Right atrium auricular region (tissue), 2 donors: ENCODE measurements at regions not wholly inside any gene's neighbourhood (a gene's known extent, or its start where the extent isn't known, plus 50 kb on each side); places are given as distances from the start of the nearest gene placed in this dataset.

Source experiments
- DNase-seq: peaks from one replicate; pipeline ENCODE4 v3.0.0-alpha.2; 2019; ENCODE audit warnings: low spot score
- H3K27ac ChIP-seq, 2 donors: fragments of 200-600 bp; sonication (generic); 1 replicate in 1 of 2; 2 replicates in 1 of 2; pipeline ENCODE4 v1.5.1; 2016 to 2019
- H3K27me3 ChIP-seq, 2 donors: fragments of 200-600 bp; sonication (generic); one replicate each; pipeline versions ENCODE4 v1.5.1 to v1.6.0; 2017 to 2019
- H3K36me3 ChIP-seq: fragments of 200-600 bp; sonication (generic); one replicate; pipeline ENCODE4 v1.5.1; 2016
- H3K4me1 ChIP-seq, 2 donors: fragments of 200-600 bp; sonication (generic); one replicate each; pipeline versions ENCODE4 v1.5.1 to v1.6.0; 2017 to 2019
- H3K4me3 ChIP-seq, 2 donors: fragments of 200-600 bp; sonication (generic); 1 replicate in 1 of 2; 2 replicates in 1 of 2; pipeline ENCODE4 v1.5.1; 2017 to 2019; ENCODE audit warnings: mild to moderate bottlenecking in 1 of 2, moderate library complexity in 1 of 2
- H3K9me3 ChIP-seq, 2 donors: fragments of 200-600 bp; sonication (generic); one replicate each; pipeline ENCODE4 v1.5.1; 2019
- TF ChIP-seq, protein P1 (sequence below), 2 donors: fragments of 200-600 bp; sonication (generic); IDR thresholded peaks; one replicate each; pipeline ENCODE4 v1.5.1; 2019; ENCODE audit warnings: antibody characterized with exemption in 2 of 2

DNA sequence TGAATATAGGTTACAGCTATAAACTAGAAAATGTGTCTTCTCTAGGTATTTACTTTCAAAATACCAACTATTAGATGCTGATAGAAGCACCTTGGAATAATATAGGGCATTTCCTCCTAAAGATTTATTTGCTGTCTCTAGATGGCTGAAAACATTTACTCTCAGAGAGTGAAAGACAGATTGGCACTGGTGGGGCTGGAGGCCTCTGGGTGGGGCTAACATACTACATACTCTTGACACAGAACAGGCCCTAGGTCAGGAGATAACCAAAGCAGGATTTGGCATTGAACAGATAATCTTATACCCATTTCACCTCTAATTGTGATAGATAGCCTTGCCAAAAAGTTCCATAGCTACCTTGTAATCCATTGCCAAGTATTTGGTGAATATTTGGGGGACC, 253.3 kb upstream of the TBC1D5 start:
- Histone ChIP-seq H3K4me3 (no peak overlapping the region), H3K36me3 (no peaks in the 10 kb centered on the region), H3K27me3 (no peaks in the 10 kb centered on the region), H3K4me1 (no peaks in the 10 kb centered on the region), H3K9me3 (no peaks in the 10 kb centered on the region), H3K27ac (no peak overlapping the region)
- TF ChIP-seq, protein P1, sequence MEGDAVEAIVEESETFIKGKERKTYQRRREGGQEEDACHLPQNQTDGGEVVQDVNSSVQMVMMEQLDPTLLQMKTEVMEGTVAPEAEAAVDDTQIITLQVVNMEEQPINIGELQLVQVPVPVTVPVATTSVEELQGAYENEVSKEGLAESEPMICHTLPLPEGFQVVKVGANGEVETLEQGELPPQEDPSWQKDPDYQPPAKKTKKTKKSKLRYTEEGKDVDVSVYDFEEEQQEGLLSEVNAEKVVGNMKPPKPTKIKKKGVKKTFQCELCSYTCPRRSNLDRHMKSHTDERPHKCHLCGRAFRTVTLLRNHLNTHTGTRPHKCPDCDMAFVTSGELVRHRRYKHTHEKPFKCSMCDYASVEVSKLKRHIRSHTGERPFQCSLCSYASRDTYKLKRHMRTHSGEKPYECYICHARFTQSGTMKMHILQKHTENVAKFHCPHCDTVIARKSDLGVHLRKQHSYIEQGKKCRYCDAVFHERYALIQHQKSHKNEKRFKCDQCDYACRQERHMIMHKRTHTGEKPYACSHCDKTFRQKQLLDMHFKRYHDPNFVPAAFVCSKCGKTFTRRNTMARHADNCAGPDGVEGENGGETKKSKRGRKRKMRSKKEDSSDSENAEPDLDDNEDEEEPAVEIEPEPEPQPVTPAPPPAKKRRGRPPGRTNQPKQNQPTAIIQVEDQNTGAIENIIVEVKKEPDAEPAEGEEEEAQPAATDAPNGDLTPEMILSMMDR (IDR thresholded peaks at IDR 0.05): no peak
- no peak for DNase-seq

DNA sequence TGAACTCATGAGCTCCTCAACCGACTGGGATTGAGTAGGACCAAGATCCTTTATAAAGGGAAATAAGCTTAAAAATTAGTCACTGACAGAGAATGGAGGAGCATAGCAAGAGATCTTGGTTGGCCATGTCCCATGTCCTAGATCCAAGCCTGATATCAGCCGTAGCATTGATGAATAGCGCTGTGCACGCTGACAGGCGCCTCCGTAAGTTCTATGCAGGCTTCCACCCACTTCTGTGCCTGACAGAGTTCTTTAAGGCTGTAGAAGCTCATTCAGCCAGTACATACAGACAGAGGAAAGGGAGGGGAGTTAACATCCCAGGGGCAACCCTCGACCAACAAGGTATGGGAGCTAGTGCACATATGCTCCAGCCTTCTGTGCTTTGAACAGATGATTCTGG, 251.7 kb upstream of the TBC1D5 start:
- DNase-seq: no peak
- TF ChIP-seq, protein P1 (IDR thresholded peaks at IDR 0.05): no peak

DNA sequence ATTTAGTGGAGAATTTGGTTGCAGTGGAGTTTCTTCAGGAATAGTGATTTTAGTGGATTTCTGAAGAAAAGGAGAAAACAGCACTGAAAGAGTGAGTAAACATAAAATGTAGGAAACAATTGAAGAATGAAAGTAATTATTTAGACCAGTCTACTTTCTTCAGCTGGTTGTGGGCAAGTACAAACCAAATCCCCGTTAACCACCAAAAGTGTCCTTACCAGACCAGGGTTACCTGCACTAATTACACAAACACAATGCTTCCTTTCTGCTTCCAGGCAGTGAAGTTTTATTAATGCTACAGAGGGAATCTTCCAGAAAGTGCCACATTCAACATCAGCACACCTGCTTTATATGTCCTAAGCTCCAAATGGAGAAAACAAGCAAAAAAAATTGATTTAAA, 248.0 kb upstream of the TBC1D5 start:
- H3K27ac ChIP-seq: no peak overlapping the region
- no peaks in the 10 kb centered on the region for H3K9me3 ChIP-seq
- TF ChIP-seq, protein P1 (IDR thresholded peaks at IDR 0.05): no peak
- H3K4me3 ChIP-seq: no peak overlapping the region
- no peak for DNase-seq
- no peaks in the 10 kb centered on the region for H3K27me3 ChIP-seq
- H3K36me3 ChIP-seq: no peaks in the 10 kb centered on the region
- H3K4me1 ChIP-seq: no peaks in the 10 kb centered on the region

More for the DNA sequence above, 251.7 kb upstream of the TBC1D5 start:
- H3K4me1 ChIP-seq: no peaks in the 10 kb centered on the region
- H3K27me3 ChIP-seq: no peaks in the 10 kb centered on the region
- H3K27ac ChIP-seq: no peak overlapping the region
- no peaks in the 10 kb centered on the region for H3K9me3 ChIP-seq
- H3K36me3 ChIP-seq: no peaks in the 10 kb centered on the region
- H3K4me3 ChIP-seq: no peak overlapping the region

DNA sequence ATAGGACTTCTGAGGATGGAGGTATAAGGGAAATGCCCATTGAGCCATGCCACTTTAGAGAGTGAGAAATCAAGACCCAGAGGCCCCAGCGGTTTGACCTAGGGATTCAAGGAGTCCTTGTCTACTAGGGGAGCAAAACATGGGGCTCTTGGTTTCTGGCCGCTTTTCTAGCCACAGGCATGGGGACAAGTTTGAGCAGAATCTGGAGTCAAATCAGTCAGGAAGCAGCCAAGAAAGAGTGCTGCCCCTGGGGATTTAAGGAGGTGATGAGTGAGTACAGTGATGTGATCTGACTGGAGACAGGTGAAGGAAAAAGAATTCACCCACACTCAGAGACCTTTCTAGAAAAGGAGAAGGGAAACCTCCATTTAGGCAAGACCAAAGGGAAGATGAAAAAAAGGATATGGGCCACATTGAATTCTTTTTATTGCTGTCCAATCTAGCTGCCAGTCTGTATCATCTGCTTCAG, 244.0 kb upstream of the TBC1D5 start:
- Histone ChIP-seq H3K9me3 (no peaks in the 10 kb centered on the region), H3K27me3 (no peaks in the 10 kb centered on the region), H3K4me1 (no peaks in the 10 kb centered on the region), H3K4me3 (no peak overlapping the region), H3K36me3 (no peaks in the 10 kb centered on the region), H3K27ac (no peak overlapping the region)
- TF ChIP-seq, protein P1 (IDR thresholded peaks at IDR 0.05): no peak
- DNase-seq: no peak

DNA sequence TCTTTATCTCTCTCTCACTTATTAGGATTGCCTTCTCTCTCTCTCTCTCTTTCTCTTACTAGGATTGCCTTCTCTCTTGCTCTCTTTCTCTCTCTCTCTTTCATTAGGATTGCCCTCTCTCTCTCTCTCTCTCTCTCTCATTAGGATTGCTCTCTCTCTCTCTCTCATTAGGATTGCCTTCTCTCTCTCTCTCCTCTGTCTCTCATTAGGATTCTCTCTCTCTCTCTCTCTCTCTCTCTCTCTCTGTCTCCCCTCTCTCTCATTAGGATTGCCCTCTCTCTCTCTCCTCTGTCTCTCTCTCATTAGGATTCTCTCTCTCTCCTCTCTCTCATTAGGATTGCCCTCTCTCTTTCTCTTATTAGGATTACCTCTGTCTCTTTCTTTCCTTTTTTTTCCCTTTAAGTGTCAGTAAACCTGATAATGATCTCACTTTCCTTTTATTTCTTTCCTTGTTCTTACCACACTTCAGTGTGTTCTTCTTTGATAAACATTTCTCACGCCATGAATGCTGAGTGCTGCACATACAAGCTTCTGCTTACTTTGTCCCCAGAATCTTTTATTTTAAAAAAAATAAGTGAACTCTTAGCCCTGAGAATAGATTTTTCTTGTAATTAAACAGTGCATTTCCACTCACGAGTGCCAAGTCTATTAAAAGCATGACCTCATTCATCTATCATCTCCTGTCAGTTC, 243.4 kb upstream of the TBC1D5 start:
- no peaks in the 10 kb centered on the region for H3K9me3 ChIP-seq
- no peak overlapping the region for H3K27ac ChIP-seq

More for the DNA sequence above, 243.4 kb upstream of the TBC1D5 start:
- DNase-seq: no peak
- TF ChIP-seq, protein P1 (IDR thresholded peaks at IDR 0.05): no peak
- Histone ChIP-seq H3K4me1 (no peaks in the 10 kb centered on the region), H3K36me3 (no peaks in the 10 kb centered on the region), H3K27me3 (no peaks in the 10 kb centered on the region), H3K4me3 (no peak overlapping the region)
